GM19468 (cell line): ENCODE measurements at regions not wholly inside any gene's neighbourhood (a gene's known extent, or its start where the extent isn't known, plus 50 kb on each side); places are given as distances from the start of the nearest gene placed in this dataset.

Experiments used
- ATAC-seq: cut with Tn5 transposase; IDR thresholded peaks from one replicate; pipeline ENCODE4 v1.9.1; 2021; ENCODE audit warnings: mild to moderate bottlenecking, moderate library complexity, moderate number of reproducible peaks; ENCODE audit not compliant: unreplicated experiment; ENCODE audit errors: extremely low read depth

DNA sequence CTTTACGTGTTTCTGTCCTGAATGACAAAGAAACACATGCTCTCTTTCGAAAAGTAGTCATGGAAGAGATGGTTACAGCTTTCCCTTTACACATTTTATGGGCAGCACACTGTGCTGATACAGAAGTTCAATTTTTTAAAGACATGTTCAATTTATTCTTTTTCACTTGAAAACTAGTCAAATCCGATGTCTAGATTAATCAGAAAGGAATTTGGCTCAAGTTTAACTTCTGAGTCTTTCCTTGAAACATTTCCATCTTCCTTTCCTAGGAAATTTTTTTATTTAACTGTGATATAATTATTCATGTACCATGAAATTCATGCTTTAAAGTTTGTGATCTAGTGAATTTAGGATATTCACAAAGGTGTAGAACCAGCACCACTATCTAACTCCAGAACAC is 360.1 kb downstream of the TNS3 start:
- no peak for ATAC-seq

DNA sequence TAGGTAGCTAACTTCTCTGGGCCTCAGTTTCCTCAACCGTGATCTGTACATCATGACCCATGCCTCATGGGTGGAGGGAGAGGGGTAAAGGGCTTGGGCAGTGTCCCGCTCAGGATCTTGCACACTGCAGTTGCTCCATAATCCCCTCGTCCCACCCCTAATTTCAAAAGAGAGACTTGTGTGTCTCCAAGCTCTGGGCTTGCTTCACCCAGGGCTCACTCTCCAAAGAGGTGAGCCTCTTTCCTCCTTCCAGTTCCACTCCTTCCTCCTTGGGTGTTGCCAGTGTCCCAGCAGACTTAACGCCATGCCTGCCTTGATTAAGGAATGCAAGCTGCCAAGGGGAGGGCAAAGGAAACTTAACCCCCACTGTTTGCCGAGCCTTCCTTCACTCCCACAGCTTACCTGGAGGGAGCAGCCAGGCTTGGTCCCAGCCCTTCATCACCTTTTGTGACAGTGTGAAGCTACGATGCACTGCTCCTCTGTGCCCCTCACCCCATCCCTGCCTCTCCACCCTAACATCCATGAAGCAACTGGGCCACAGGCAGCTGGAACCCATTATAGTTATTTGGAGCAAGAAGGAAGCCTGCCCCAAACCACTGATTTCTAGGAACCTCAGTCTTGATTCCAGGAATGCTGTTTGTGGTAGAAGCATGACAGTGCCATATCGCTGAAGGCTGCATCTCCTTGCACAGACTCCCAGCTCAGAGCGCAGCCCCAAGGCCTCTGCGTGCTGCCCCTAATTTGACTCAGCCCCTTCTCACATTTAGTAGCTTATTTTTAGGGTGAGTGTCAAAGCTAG is 363.3 kb downstream of the TNS3 start:
- no peak for ATAC-seq

DNA sequence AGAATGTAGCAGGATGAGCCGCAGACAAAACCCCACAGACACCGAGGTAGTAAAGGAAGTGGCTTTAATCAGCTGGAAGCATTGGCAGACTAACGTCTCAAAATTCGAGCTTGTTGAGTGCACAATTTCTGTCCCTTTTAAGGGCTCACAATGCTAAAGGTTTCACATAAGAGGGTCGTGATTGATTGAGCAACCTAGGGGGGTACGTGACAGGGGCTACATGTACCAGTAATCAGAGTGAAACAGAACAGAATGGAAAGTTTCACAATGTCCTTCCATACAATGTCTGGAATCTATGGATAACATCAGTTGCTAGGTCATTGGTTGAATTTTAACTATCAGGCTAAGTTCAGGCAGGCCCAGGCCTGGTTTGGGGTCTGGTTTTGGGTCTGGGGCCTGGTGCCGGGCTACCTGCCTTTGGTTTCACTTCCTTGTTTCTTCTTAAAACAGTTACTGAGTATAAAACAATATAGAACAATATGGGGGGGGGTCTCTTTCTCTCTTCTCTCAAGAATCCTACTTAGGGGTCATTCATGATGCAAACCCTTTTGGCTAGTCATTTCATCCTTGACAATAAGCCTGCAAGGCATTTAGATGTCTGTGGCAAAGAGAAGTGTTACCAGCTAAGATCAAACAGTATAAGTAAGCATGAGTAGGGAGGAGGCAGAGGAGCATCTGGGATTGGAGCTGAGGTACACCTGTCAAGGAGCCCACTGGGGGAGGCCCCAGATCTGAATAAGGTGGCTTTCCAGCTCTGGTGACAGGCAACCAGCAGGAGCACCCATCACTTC is 364.1 kb downstream of the TNS3 start:
- no peak for ATAC-seq

DNA sequence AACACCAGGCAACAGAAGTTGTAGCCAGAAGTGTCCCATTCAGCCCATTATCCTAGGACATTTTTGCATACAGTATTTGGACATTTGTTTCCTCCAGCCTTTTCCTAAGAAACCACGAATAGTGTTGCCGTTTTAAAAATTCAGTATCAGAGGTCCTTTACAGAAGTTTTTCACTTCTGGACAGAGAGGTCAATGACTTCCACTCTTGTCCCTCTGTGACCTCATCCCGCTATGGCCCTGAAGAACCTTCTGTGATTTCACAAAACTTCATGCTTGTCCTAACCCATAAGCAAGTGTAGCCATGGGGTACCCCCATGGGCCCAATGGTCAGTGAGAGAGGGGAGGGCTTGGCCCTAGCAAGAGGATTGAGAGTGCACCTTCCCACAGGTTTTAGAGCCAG is 364.8 kb downstream of the TNS3 start:
- no peak for ATAC-seq

DNA sequence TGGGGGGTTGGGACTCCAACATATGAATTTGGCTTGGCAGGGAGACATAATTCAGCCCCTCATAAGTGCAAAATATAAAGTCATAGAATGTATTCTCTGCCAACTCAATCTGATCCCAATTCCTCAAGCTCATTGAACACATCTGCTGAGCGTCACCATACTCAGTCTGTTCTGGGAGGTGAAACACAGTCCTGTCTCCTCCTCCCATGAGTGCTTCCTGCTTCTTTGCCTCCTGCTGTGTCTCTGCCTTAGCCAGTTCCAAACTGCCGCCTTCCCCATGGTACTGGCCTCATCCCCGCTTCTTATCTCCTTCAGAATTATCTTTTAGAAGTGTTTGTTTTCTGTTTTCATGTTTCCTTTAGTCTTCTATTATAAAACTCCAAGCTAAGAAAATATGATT is 365.5 kb downstream of the TNS3 start:
- no peak for ATAC-seq

DNA sequence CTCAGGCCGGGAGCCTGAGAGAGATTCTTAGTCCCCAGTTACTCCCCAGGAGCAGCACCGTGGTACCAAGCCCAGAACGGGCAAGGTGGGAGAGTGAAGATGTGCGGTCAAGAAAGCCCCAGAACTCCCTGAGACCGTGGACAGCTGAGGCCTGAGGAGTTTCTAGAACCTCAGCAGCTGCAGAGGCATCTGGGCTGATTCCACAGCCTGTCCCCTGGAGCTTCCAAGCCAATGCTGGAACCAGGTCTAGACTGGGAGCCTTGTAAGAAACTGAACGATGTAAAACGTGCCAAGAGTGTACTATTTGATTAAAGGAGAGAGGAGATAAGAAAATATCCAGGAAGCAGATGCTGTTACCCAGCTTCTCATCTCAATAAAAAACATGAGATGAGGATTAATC is 366.3 kb downstream of the TNS3 start:
- ATAC-seq: no peak

DNA sequence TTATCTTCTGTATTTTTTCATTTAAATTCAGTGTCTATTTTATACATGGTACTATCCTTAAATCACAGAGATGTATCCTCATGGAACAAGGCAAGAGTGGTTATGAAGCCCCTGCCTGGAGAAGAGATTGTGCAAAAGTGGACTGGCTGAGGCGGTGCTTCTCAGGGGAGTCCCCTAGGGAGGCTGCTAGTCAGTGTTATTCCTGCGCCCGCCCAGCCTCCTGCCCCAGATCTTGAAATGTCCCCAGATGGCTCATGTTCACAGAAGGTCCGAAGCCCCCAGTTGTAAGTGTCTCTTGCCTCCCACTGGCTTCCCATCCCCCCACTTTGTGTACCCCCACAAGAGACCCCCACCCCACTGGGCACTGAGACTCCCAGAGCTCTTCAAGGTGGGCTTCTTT is 366.9 kb downstream of the TNS3 start:
- ATAC-seq: no peak

DNA sequence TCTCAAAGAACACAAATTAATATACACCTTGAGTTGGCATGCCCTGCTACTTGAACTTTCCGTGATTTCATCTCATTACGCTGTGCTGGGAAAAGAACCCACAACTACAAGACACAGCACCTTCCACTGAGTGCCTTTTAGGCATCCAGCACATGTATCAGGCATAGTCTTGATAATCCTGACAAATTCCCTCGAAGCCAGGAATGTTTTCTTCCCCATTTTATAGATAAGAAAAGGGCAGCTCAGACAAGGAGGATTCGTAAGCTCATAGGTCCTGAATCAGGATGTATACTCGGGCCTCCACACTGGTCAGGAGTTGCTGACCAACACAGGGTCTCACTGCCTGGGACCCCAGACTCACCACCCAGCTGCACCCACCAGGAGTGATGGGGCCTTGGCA is 368.6 kb downstream of the TNS3 start:
- ATAC-seq: no peak

DNA sequence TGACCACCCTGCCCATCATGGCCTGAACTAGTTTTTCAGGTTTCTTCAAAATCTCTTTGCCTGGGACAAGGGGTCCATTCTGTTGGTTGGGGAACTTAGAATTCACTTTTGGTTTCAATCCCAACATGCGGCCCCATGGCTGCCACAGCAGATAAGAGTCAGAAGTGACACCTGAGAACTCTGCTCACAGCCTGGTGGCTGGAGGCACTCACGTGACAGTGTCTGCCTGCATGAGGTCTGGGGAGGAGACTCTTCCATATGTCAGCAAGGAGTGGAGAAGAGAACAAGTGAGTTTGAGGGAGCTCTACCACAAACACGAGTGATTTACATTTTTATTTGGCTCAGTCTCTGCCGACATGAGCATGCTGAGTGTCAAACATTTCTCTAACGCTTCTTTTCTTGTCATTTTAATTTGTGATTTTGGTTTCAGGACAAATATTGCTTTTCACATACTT is 370.4 kb downstream of the TNS3 start:
- ATAC-seq: no peak

DNA sequence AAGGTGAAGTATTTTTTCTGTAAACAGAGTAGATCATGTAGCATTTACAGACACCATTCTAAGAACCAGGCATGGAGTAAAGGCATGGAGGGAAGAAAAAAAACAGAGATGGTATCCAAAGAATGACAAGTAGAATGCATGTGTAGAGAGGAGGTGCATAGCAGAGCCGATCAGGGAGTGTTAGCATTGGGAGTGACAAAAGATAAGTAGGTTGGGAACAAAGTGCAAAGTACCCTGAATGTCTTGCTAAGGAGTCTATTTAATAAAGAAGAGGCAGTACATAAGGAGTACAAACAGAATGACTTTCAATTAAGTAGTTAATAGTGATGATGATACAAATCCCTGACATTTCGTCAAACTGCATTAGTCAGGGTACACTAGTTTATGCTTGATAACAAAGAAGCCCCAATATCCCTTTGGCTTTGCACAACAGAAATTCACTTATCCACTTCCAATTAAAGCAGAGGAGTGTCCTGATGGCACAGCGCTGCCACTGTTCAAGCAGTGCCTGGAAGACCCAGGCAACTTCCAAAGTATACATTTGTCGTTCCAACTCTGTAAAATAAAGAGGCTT is 371.5 kb downstream of the TNS3 start:
- no peak for ATAC-seq

DNA sequence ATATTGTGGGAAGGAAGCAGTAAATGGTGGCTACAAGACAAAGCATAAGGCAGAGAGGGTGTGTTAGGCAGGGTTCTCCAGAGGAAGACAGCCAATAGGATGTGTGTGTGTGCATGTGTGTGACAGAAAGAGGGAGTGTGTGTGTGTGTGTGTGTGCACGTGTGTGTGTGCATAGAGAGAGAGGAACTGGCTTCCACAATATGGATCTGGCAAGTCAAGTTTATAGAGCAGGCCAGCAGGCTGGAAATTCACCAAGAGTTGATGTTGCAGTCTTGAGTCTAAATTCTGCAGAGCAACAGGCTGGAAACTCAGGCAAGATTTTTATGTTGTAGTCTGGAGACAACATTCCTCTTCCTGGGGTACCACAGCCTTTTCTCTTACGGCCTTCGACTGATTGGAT is 374.0 kb downstream of the TNS3 start:
- ATAC-seq: no peak

DNA sequence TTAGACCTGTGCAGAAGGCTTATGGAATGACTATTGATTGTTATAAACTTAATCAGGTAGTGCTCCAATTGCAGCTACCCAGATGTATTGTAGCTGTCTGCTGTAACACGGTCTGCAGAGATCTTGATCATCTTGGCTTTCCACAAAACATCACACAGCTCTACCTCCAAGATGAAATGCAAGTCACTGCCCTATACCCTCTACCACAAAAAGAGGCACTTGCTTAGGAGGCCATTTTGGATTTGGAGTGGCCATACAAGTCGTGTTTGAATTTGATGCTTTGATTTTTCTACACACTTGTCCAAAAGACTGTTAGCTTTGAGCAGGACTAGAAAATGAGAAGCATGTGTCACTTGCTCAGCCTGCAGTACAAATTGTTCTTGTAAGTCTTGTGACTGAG is 377.2 kb downstream of the TNS3 start:
- no peak for ATAC-seq

DNA sequence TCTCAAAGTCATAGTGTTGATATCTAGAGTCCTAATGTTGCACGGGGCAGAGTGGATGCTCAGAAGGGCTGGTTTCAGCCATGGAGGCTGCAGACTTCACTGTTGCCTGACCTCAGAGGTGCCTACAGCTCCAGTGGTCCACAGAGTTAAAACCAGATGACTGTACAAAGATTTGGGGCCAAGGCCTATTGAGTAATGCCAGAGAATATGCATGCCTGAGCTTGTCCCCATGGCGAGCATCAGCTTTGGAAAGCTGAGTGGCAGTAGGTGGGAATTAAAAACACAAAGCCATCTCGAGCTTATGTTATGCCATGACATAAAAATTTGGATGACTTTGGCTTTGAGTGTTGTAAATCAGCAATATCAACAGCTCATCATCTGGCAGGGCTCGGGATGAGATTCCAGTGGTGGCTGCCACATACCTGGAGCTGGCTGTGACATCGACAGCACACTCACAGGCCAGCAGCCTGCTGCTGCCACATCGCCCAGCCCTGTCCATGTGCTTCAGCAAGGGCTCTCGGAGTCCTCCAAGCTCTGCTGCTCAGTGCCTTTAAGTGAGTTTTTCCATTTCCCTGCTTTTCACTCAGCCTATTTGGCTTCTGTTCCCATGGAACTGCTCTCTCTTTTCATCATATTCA is 379.6 kb downstream of the TNS3 start:
- no peak for ATAC-seq

DNA sequence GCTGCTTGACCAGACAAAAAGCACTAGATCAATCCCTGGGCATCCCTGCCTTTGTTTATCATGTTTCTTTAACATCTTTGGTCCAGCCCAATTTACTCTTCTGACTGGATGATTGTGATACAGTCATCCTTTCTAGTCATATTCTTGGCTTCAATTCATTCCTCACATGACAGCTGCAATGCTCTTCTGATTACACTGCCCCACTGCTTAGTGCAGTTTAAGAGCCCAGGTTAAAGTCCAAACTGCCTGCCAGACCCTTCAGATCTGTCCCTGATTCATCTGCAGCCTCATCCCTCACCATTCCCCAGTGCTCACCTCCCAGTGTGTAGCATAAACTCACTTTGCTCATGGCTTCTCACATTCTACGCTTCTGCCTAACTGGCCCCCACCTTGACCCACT is 383.8 kb downstream of the TNS3 start:
- ATAC-seq: no peak

DNA sequence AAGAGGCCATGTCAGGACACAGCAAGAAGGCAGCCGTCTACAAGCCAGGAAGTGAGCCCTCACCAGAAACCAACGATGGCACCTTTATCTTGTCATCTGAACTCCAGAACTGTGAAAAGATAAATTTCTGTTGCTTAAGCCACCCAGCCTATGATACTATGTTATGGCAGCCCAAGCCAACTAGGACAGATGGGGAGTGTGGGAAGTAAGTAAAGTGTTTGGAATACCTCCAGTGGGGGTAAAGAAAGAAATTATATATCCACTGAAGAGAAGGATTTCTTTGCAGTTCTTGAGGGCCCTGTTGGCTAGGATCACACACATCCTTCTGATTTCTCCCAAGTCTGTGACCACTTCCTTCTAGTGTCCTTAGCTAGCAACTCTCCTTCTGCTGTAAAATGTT is 384.4 kb downstream of the TNS3 start:
- ATAC-seq: no peak

DNA sequence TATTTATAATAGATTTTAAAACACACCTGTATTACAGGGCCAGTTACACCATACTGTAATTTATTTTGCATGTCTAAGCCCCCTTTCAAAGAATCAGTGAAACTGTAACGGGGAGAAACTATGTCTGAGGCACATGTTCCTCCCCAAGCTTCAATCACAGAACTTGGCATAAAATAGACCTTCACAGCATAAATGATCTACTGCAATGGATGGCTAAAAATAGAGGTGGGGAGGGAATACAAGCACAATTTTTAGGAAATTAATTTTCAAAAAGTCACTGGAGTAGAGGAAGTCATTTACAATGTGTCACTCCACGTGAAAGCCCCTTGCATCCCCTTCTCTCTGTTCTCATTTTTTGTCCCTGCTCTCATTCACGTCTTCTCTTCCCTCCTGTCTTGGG is 385.2 kb downstream of the TNS3 start:
- ATAC-seq: no peak

DNA sequence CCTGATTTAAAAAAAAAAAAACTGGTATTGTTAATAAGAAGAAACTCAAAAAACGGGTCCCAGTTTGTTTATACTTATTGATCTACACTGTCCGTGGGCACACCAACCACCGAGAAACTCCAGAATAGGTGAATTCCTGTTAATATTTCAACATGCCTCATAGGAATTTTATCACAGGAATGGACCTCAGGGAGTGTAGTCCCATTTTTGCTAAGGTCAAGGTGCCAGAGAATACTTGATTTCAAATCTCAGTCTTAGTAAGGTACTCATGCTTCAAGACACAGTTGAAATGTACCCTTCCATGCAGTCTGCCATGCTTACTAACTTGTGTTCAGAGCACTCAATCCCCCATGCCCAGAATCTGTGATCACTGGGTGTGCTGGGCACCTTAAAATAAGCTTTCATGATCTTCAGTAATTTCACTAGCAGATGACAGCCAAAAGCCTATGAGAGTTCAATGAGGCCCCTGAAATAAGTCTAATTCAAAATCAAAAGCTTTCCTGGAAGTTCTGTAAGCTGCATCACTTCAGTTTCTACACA is 385.7 kb downstream of the TNS3 start:
- no peak for ATAC-seq

DNA sequence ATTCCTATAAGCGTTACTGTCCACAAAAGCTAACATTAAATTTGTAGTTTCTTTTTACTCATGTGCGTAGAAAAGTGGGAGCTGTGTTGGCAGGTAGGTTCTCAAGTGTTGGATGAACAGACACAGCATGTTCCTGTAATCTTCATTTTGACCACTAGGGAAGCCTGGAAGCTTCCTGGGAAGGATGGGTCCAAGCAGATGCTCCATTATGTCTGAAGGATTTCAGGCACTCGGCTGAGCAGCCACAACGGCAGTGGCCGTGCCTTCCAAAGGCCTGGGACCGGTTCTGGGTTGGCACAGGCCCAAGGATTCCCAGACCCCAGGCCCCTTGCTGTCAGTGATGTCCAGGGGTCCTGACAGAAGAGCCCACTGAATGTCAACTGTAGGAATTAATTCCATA is 386.3 kb downstream of the TNS3 start:
- no peak for ATAC-seq

DNA sequence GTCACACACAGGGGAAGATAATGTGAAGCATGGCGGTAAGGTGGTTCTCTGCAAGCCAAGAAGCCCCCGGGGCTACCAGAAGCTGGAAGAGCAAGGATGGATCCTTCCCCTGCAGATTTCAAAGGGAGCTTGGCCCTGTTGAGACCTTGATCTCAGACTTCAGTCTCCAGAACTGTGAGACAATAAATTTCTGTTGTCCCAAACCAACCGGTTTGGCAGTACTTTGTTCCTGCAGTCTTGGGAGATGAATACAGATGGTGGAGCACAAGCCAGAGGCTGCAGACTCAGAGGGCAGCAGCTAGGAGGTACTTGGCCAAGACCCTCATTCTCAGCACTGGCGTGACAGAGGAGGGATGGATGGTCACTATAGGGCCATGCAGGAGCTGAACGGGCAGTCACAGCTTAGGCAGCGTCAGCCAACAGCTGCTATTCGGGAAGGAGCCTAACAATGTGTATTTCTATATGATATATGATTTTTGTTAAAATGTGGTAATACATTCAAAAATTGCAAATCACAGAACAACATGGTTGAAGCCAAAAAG is 387.3 kb downstream of the TNS3 start:
- ATAC-seq: no peak

DNA sequence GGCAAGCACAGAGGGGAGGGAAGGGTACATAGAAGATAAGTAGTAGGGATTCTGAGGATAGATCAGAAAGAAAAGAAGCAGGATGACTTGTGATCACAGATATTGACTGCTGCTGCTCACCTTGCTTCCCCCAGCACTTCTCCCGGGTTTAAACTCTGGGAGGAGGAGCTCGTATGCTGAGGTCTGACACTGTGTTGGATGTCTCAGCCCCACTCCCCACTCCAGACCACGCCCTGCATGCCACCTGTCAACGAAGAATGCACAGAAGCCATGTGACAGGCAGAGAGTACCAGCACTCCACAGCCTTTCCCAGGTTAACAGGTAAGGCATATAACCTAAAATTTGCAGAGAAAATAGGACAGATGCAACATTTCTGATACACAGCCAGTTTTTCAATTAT is 388.9 kb downstream of the TNS3 start:
- no peak for ATAC-seq
